Hepatocyte (in vitro differentiated cells): ENCODE measurements at regions not wholly inside any gene's neighbourhood (a gene's known extent, or its start where the extent isn't known, plus 50 kb on each side); places are given as distances from the start of the nearest gene placed in this dataset.

Experiments
- DNase-seq: peaks from one replicate; pipeline ENCODE4 v3.0.0-alpha.2; 2016; ENCODE audit warnings: low spot score
- H2AFZ ChIP-seq: fragments of 200-600 bp; sonication (generic); 2 replicates; pipeline ENCODE4 v1.6.0; 2016; ENCODE audit warnings: antibody characterized with exemption, mild to moderate bottlenecking
- H3K27ac ChIP-seq: fragments of 200-600 bp; sonication (generic); 2 replicates; pipeline ENCODE4 v1.5.1; 2016; ENCODE audit warnings: mild to moderate bottlenecking
- H3K27me3 ChIP-seq: fragments of 200-600 bp; sonication (generic); 2 replicates; pipeline ENCODE4 v1.6.1; 2016
- H3K36me3 ChIP-seq: fragments of 200-600 bp; sonication (generic); replicated peaks from 2 replicates; pipeline ENCODE4 v1.5.1; 2016; ENCODE audit warnings: low read depth; ENCODE audit not compliant: insufficient read depth
- H3K4me1 ChIP-seq: fragments of 200-600 bp; sonication (generic); 2 replicates; pipeline ENCODE4 v1.5.1; 2016; ENCODE audit warnings: mild to moderate bottlenecking, moderate library complexity; ENCODE audit not compliant: insufficient read depth
- H3K4me2 ChIP-seq: fragments of 200-600 bp; sonication (generic); 2 replicates; pipeline ENCODE4 v1.6.0; 2016
- H3K4me3 ChIP-seq: fragments of 200-600 bp; sonication (generic); 2 replicates; pipeline ENCODE4 v1.5.1; 2016; ENCODE audit warnings: mild to moderate bottlenecking
- H3K79me2 ChIP-seq: fragments of 200-600 bp; sonication (generic); 2 replicates; pipeline ENCODE4 v1.6.0; 2017; ENCODE audit warnings: mild to moderate bottlenecking
- H3K9me2 ChIP-seq: fragments of 200-600 bp; sonication (generic); replicated peaks from 2 replicates; pipeline ENCODE4 v1.6.0; 2017; ENCODE audit warnings: mild to moderate bottlenecking; ENCODE audit not compliant: insufficient read depth
- H3K9me3 ChIP-seq: fragments of 200-600 bp; sonication (generic); 2 replicates; pipeline ENCODE4 v1.5.1; 2016; ENCODE audit warnings: low read depth, mild to moderate bottlenecking
- H4K20me1 ChIP-seq: fragments of 200-600 bp; sonication (generic); 2 replicates; pipeline ENCODE4 v1.6.0; 2016; ENCODE audit warnings: mild to moderate bottlenecking; ENCODE audit not compliant: insufficient read depth, poor library complexity, severe bottlenecking
- CTCF ChIP-seq: fragments of 200-600 bp; sonication (generic); IDR thresholded peaks from 2 replicates; pipeline ENCODE4 v1.5.1; 2016; ENCODE audit warnings: antibody characterized with exemption, mild to moderate bottlenecking; ENCODE audit not compliant: poor library complexity
- EZH2 ChIP-seq: fragments of 200-600 bp; sonication (generic); IDR thresholded peaks from 2 replicates; pipeline ENCODE4 v1.6.1; 2016; ENCODE audit warnings: antibody characterized with exemption, mild to moderate bottlenecking, borderline replicate concordance
- EZH2phosphoT487 ChIP-seq: fragments of 200-600 bp; sonication (generic); IDR thresholded peaks from one replicate; pipeline ENCODE4 v1.6.1; 2018; ENCODE audit warnings: antibody characterized with exemption, mild to moderate bottlenecking, low read depth, moderate library complexity; ENCODE audit not compliant: unreplicated experiment, severe bottlenecking
- WGBS: methylation state at CpG from one replicate; pipeline ENCODE4 v1.1.6; 2016; ENCODE audit warnings: low lambda C conversion rate; ENCODE audit errors: missing lambda C conversion rate; 5-methylcytosine and 5-hydroxymethylcytosine counted together

DNA sequence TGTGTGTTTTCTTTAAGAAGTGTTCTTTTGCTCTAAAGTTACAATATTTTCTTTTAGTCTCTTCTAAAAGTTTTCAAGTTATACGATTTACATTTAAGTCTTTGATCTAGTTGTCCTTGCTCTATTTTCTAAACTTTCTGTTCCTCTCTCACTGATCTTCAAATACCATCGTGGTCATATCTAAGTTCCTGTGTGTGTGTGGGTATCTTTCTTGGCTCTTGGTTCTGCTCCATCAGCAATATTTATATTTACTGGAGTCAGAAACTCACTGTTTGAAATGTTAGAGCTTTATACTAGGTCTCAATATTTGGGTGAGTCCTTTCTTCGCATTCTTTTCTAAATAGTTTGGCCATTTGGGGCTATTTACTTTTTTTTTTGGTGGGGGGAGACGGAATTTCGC is 77.3 kb downstream of the COPS8 start:
- no peaks in the 10 kb centered on the region for H3K36me3 ChIP-seq
- no peak overlapping the region for H3K4me2 ChIP-seq
- H4K20me1 ChIP-seq, result no peaks in the 10 kb centered on the region
- TF ChIP-seq CTCF (no peak), EZH2 (no peak), EZH2phosphoT487 (no peak)
- H3K4me1 ChIP-seq, result peaks cover 5% of the 10 kb centered on the region
- H3K27ac ChIP-seq, result no peak overlapping the region
- H2AFZ ChIP-seq, result no peak overlapping the region
- H3K9me3 ChIP-seq, result peaks cover under 1% of the 10 kb centered on the region
- 83% methylated on average over 5 of the region's 5 CpGs for WGBS
- no peaks in the 10 kb centered on the region for H3K9me2 ChIP-seq
- H3K27me3 ChIP-seq, result no peaks in the 10 kb centered on the region
- H3K4me3 ChIP-seq, result no peak overlapping the region
- H3K79me2 ChIP-seq, result no peaks in the 10 kb centered on the region
- DNase-seq, result no peak

DNA sequence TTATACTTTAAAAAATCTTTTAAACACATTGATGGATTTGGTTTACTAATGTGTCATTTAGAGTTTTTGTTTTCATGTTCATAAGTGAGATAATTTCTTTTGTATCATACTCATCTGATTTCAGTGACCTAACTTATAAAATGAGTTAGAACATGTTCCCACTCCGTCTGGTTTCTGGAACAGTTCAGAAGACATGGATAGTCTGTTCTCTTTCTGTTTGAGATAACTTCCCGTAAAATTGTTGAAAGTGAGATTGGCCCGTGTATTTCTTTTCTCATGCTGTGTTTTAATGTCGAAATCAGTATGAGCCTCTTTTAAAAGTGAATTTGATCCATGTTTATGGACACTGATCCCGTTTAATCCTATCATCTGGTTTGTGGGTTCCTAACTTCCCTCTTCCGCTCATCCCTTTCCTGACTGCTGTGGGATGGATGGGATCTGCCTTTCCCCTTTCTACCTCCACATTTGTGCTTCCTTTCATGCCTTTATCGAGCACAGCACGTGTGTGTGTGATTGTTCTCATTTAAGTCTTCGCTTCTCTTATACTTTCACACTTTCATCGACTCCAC is 78.9 kb downstream of the COPS8 start:
- H3K27ac ChIP-seq, result peak overlapping the region; percentile 77

DNA sequence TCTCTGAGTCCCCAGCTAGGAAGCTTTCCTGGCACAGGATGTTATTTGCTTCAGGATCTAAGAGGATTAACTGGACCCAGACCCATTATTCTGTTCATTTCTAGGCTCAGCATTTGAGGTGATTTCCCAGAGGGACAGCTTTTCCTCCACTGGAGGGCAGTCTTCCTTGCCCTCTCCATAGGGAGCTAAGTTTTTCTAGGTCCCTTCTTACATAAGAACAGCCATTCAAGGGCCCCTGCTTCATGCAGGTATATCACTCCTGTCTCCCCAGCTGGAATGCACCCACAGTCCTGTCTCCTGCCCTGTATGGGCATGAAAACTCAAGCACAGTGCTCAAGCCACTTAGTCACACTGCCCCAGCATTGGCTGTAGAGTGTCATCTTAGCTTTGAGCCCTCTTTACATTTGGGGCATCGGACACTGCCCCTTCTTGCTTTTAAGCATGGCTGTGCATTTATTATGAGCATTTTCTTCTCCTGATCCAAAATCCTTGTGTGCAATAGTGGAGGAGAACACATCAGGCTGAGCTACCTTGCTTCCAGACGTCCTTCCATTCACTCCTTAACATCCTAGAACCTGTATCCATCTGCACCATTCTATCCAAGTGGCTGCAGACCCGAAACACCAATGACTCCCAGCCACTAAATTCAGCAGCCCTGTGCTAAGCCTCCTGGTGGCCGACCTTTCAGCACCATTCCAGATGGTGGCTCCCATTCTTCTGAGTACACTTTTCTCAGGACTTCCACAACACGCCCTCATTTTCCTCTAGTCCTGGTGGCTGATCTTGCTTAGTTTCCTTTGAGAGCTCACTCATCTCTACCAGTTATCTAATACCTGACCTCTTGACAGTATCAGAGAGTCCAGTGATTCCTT is 80.0 kb downstream of the COPS8 start:
- Histone ChIP-seq H3K9me3 (peaks cover 13% of the 10 kb centered on the region), H4K20me1 (no peaks in the 10 kb centered on the region), H3K36me3 (no peaks in the 10 kb centered on the region), H3K4me3 (no peak overlapping the region), H3K9me2 (no peaks in the 10 kb centered on the region), H2AFZ (no peak overlapping the region), H3K27ac (peak overlapping the region; percentile 77), H3K4me1 (peaks cover 5% of the 10 kb centered on the region), H3K27me3 (no peaks in the 10 kb centered on the region), H3K4me2 (no peak overlapping the region), H3K79me2 (no peaks in the 10 kb centered on the region)
- WGBS, result 72% methylated on average over 5 of the region's 5 CpGs
- DNase-seq, result peak; percentile 57
- TF ChIP-seq EZH2phosphoT487, result no peak
- peak; percentile 62 for TF ChIP-seq CTCF

More for the DNA sequence above, 78.9 kb downstream of the COPS8 start:
- TF ChIP-seq EZH2 (no peak), EZH2phosphoT487 (no peak), CTCF (no peak)
- peaks cover 13% of the 10 kb centered on the region for H3K9me3 ChIP-seq
- WGBS, result 43% methylated on average over 10 of the region's 10 CpGs
- no peaks in the 10 kb centered on the region for H3K27me3 ChIP-seq
- H3K79me2 ChIP-seq, result no peaks in the 10 kb centered on the region
- no peak overlapping the region for H3K4me3 ChIP-seq
- peak overlapping the region; percentile 23 for H3K4me2 ChIP-seq
- DNase-seq, result no peak
- peaks cover 5% of the 10 kb centered on the region for H3K4me1 ChIP-seq
- H2AFZ ChIP-seq, result no peak overlapping the region
- no peaks in the 10 kb centered on the region for H3K36me3 ChIP-seq
- H4K20me1 ChIP-seq, result no peaks in the 10 kb centered on the region
- H3K9me2 ChIP-seq, result no peaks in the 10 kb centered on the region
